ENCODE measurements at regions not wholly inside any gene's neighbourhood (a gene's known extent, or its start where the extent isn't known, plus 50 kb on each side); places are given as distances from the start of the nearest gene placed in this dataset.

GRCh38 chr16:59740858-59741257 lies 1006.7 kb upstream of the GOT2 start:
- TF ChIP-seq POLR2AphosphoS5 (IDR thresholded peaks at IDR 0.05; ENCODE audit: low read depth, low read length) = no peak
- TF ChIP-seq POLR2A (IDR thresholded peaks at IDR 0.05; ENCODE audit: low read depth, low read length) = no peak
- no peak for TF ChIP-seq TAF1 (IDR thresholded peaks at IDR 0.05; ENCODE audit: borderline replicate concordance, low read depth, low read length)

All from GM12892 (cell line).